ENCODE measurements at regions not wholly inside any gene's neighbourhood (a gene's known extent, or its start where the extent isn't known, plus 50 kb on each side); places are given as distances from the start of the nearest gene placed in this dataset.
A peak's percentile ranks its signal among the peaks of the same experiment; 100 is the strongest.

DNA sequence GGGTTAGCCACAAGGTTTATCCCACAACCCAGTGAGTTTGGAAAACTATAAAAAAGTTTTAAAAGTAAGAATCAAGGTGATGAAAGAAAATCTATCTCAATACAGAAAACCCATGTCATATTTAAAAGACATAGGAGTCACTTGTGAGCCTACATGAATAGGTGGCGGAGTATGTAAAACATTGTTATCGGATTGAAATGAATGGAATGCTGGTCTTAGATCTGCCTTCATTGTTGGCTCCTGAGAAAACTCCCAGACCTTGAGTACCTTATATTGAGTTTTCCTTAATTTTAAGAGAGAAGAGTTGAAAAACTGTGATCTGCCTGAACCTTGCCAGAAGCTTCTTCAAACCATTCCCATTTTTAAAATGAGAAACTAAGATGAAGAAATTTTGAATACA, 551.1 kb downstream of the EFNA5 start:
- H3K36me3 Mint-ChIP-seq (ENCODE audit: low read depth): no peaks in the 10 kb centered on the region
- Histone ChIP-seq H3K27me3 (ENCODE audit: control insufficient read depth, insufficient read depth, low read length, poor library complexity, severe bottlenecking) (no peaks in the 10 kb centered on the region), H3K9ac (ENCODE audit: extremely low read depth, low read length, poor library complexity, severe bottlenecking) (no peak overlapping the region), H3K4me3 (ENCODE audit: low read length) (no peak overlapping the region), H3K27ac (ENCODE audit: low read depth, low read length) (no peak overlapping the region), H3K36me3 (ENCODE audit: control insufficient read depth, insufficient read depth, low read length) (no peaks in the 10 kb centered on the region), H3K9me3 (ENCODE audit: control insufficient read depth, low read length) (no peaks in the 10 kb centered on the region), H3K4me1 (ENCODE audit: control insufficient read depth, insufficient read depth, low read length) (peaks cover 7% of the 10 kb centered on the region)
- peaks cover 15% of the 10 kb centered on the region for H3K4me1 Mint-ChIP-seq
- H3K27ac Mint-ChIP-seq: no peak overlapping the region
- no peaks in the 10 kb centered on the region for H3K27me3 Mint-ChIP-seq (ENCODE audit: insufficient read depth)
- no peak for DNase-seq
- TF ChIP-seq, protein P1, sequence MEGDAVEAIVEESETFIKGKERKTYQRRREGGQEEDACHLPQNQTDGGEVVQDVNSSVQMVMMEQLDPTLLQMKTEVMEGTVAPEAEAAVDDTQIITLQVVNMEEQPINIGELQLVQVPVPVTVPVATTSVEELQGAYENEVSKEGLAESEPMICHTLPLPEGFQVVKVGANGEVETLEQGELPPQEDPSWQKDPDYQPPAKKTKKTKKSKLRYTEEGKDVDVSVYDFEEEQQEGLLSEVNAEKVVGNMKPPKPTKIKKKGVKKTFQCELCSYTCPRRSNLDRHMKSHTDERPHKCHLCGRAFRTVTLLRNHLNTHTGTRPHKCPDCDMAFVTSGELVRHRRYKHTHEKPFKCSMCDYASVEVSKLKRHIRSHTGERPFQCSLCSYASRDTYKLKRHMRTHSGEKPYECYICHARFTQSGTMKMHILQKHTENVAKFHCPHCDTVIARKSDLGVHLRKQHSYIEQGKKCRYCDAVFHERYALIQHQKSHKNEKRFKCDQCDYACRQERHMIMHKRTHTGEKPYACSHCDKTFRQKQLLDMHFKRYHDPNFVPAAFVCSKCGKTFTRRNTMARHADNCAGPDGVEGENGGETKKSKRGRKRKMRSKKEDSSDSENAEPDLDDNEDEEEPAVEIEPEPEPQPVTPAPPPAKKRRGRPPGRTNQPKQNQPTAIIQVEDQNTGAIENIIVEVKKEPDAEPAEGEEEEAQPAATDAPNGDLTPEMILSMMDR (conservative IDR thresholded peaks at IDR 0.05): no peak
- WGBS, 2 experiments (ENCODE audit: insufficient coverage in 1 of 2, insufficient read length in 1 of 2): 66 to 73% methylated on average over 2 of the region's 2 CpGs
- no peak overlapping the region for H3K4me3 Mint-ChIP-seq
- no peaks in the 10 kb centered on the region for H3K9me3 Mint-ChIP-seq

DNA sequence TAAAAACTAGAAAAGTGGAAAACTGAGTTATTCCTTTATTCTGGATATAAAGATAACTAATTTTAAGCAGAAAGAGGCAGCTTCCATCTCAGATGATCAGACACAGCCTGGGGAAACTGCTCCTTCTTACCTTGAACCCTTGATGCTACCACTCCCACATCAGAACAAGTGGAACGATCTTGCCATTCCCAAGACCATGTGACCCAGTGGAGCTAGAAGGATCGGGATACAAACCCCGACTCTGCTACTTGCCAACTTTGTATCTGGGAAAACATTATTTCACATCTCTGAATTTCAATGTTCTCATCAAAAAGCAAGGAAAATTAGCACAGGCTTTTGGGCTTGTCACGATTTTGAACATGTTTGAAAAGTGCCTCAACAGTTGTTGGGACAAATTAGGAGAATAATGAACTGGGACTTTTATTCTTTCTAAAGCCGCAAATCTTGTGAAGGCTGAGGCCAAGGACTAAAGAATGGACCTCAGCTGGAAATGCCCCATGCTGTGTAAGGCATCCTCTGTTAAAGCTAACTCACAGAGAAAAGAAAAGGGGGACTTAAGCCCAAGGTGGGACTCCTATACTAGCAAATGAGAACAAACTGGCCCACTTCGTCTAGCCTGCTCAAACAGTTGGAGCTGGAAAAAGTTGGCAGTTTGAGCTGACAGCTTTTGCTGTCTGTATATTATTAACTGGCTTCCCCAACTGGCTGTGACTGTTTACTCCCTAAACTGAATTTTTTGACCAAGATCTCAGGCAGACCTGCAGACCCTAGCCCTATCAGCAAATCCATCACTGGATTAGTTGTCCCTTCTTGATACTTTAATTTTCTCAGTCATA, 552.3 kb downstream of the EFNA5 start:
- TF ChIP-seq, protein P1 (conservative IDR thresholded peaks at IDR 0.05): no peak
- H3K36me3 Mint-ChIP-seq (ENCODE audit: low read depth): no peaks in the 10 kb centered on the region
- Histone ChIP-seq H3K9me3 (ENCODE audit: control insufficient read depth, low read length) (no peaks in the 10 kb centered on the region), H3K4me3 (ENCODE audit: low read length) (no peak overlapping the region), H3K27ac (ENCODE audit: low read depth, low read length) (peak overlapping the region; percentile 58), H3K4me1 (ENCODE audit: control insufficient read depth, insufficient read depth, low read length) (peaks cover 7% of the 10 kb centered on the region), H3K9ac (ENCODE audit: extremely low read depth, low read length, poor library complexity, severe bottlenecking) (no peak overlapping the region), H3K36me3 (ENCODE audit: control insufficient read depth, insufficient read depth, low read length) (no peaks in the 10 kb centered on the region), H3K27me3 (ENCODE audit: control insufficient read depth, insufficient read depth, low read length, poor library complexity, severe bottlenecking) (no peaks in the 10 kb centered on the region)
- H3K4me3 Mint-ChIP-seq: no peak overlapping the region
- no peaks in the 10 kb centered on the region for H3K9me3 Mint-ChIP-seq
- peak; percentile 55 for DNase-seq
- peaks cover 16% of the 10 kb centered on the region for H3K4me1 Mint-ChIP-seq
- H3K27ac Mint-ChIP-seq: no peak overlapping the region
- WGBS, 2 experiments (ENCODE audit: insufficient coverage in 1 of 2, insufficient read length in 1 of 2): 11 to 35% methylated on average over 4 to 6 of the region's 6 CpGs
- no peaks in the 10 kb centered on the region for H3K27me3 Mint-ChIP-seq (ENCODE audit: insufficient read depth)

DNA sequence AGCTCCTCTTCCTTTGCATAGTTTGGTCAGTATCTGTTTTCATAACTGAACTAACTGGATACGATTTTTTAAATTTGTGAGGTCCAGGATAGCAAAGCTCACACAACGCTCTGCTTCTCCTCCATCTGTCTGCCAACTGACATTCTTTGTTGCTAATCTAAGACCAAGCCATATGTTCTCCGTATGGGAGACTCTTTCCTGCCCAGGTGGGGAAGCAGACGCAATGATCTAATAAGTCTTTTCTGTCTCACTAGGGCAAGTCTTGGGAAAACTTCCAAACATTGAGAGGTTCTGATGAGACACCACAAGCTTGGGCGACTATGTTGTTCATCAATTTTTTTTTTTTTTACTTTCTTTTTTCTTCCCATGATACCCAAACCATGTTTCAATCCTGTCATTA, 558.5 kb downstream of the EFNA5 start:
- no peaks in the 10 kb centered on the region for H3K9me3 Mint-ChIP-seq
- Histone ChIP-seq H3K27ac (ENCODE audit: low read depth, low read length) (no peak overlapping the region), H3K4me1 (ENCODE audit: control insufficient read depth, insufficient read depth, low read length) (no peaks in the 10 kb centered on the region), H3K36me3 (ENCODE audit: control insufficient read depth, insufficient read depth, low read length) (no peaks in the 10 kb centered on the region), H3K4me3 (ENCODE audit: low read length) (no peak overlapping the region), H3K9ac (ENCODE audit: extremely low read depth, low read length, poor library complexity, severe bottlenecking) (no peak overlapping the region), H3K9me3 (ENCODE audit: control insufficient read depth, low read length) (peaks cover 6% of the 10 kb centered on the region), H3K27me3 (ENCODE audit: control insufficient read depth, insufficient read depth, low read length, poor library complexity, severe bottlenecking) (no peaks in the 10 kb centered on the region)
- H3K4me3 Mint-ChIP-seq: no peak overlapping the region
- WGBS, 2 experiments (ENCODE audit: insufficient coverage in 1 of 2, insufficient read length in 1 of 2): 94 to 100% methylated on average over 5 of the region's 5 CpGs
- no peak overlapping the region for H3K27ac Mint-ChIP-seq
- peaks cover 7% of the 10 kb centered on the region for H3K4me1 Mint-ChIP-seq
- H3K36me3 Mint-ChIP-seq (ENCODE audit: low read depth): no peaks in the 10 kb centered on the region
- no peaks in the 10 kb centered on the region for H3K27me3 Mint-ChIP-seq (ENCODE audit: insufficient read depth)
- no peak for DNase-seq
- TF ChIP-seq, protein P1 (conservative IDR thresholded peaks at IDR 0.05): no peak

Measured in endodermal cell (in vitro differentiated cells).